CD4-positive, alpha-beta T cell treated with Interleukin-4 for 1 hour (primary cell): ENCODE measurements at regions not wholly inside any gene's neighbourhood (a gene's known extent, or its start where the extent isn't known, plus 50 kb on each side); places are given as distances from the start of the nearest gene placed in this dataset.

Source experiments
- DNase-seq, 2 donors: peaks; one replicate each; pipeline ENCODE4 v3.0.0-alpha.2; 2020 to 2022

GRCh38 chr6:105807905-105808304 lies 278.2 kb upstream of the PRDM1 start:
- DNase-seq: no peak

- DNase-seq: no peak
Observed at GRCh38 chr6:105806486-105806920, 279.6 kb upstream of the PRDM1 start.

- DNase-seq: no peak
Observed at GRCh38 chr6:105805501-105806023, 280.6 kb upstream of the PRDM1 start.

GRCh38 chr6:105804424-105804823 lies 281.7 kb upstream of the PRDM1 start:
- no peak for DNase-seq

- DNase-seq: no peak
Observed at GRCh38 chr6:105804000-105804399, 282.1 kb upstream of the PRDM1 start.

GRCh38 chr6:105803442-105803841 lies 282.7 kb upstream of the PRDM1 start:
- DNase-seq: no peak

GRCh38 chr6:105802703-105803102 lies 283.4 kb upstream of the PRDM1 start:
- no peak for DNase-seq

GRCh38 chr6:105800871-105801270 lies 285.3 kb upstream of the PRDM1 start:
- DNase-seq: no peak

GRCh38 chr6:105800398-105800797 lies 285.7 kb upstream of the PRDM1 start:
- no peak for DNase-seq

GRCh38 chr6:105799056-105799455 lies 287.1 kb upstream of the PRDM1 start:
- DNase-seq: no peak

GRCh38 chr6:105797983-105798453 lies 288.1 kb upstream of the PRDM1 start:
- DNase-seq: no peak

GRCh38 chr6:105797286-105797979 lies 288.7 kb upstream of the PRDM1 start:
- no peak for DNase-seq

GRCh38 chr6:105795913-105796517 lies 290.1 kb upstream of the PRDM1 start:
- no peak for DNase-seq

GRCh38 chr6:105795366-105795765 lies 290.8 kb upstream of the PRDM1 start:
- DNase-seq: no peak

- no peak for DNase-seq
Observed at GRCh38 chr6:105794870-105795269, 291.3 kb upstream of the PRDM1 start.

GRCh38 chr6:105794239-105794638 lies 291.9 kb upstream of the PRDM1 start:
- peak in 1 of 2 donors; percentile 49 for DNase-seq

- DNase-seq: peak; percentile 44 to 61
Observed at GRCh38 chr6:105793130-105793529, 293.0 kb upstream of the PRDM1 start.

- no peak for DNase-seq
Observed at GRCh38 chr6:105791583-105792318, 294.4 kb upstream of the PRDM1 start.

GRCh38 chr6:105791179-105791578 lies 295.0 kb upstream of the PRDM1 start:
- DNase-seq: no peak

- no peak for DNase-seq
Observed at GRCh38 chr6:105790635-105791034, 295.5 kb upstream of the PRDM1 start.

- no peak for DNase-seq
Observed at GRCh38 chr6:105789935-105790334, 296.2 kb upstream of the PRDM1 start.

- no peak for DNase-seq
Observed at GRCh38 chr6:105787747-105788146, 298.4 kb upstream of the PRDM1 start.

GRCh38 chr6:105786890-105787655 lies 299.1 kb upstream of the PRDM1 start:
- DNase-seq: no peak
